ENCODE measurements at regions not wholly inside any gene's neighbourhood (a gene's known extent, or its start where the extent isn't known, plus 50 kb on each side); places are given as distances from the start of the nearest gene placed in this dataset.

GRCh38 chr6:170031684-170032121 lies 259.2 kb downstream of the DLL1 start:
- TF ChIP-seq CTCF (IDR thresholded peaks at IDR 0.05; ENCODE audit: low read depth, low read length, missing control alignments), result no peak
- DNase-seq (ENCODE audit: low read depth), result no peak
- in situ Hi-C loops (cut with HindIII; ENCODE audit: low sequenced_read_pairs), result no loop called here
- no peak overlapping the region for H3K4me3 ChIP-seq (ENCODE audit: low read depth, low read length)

GRCh38 chr6:170030821-170031471 lies 259.9 kb downstream of the DLL1 start:
- no peak overlapping the region for H3K4me3 ChIP-seq (ENCODE audit: low read depth, low read length)
- no peak for TF ChIP-seq CTCF (IDR thresholded peaks at IDR 0.05; ENCODE audit: low read depth, low read length, missing control alignments)
- DNase-seq (ENCODE audit: low read depth), result no peak
- in situ Hi-C loops (cut with HindIII; ENCODE audit: low sequenced_read_pairs), result no loop called here

- TF ChIP-seq CTCF (IDR thresholded peaks at IDR 0.05; ENCODE audit: low read depth, low read length, missing control alignments), result no peak
- in situ Hi-C loops (cut with HindIII; ENCODE audit: low sequenced_read_pairs), result no loop called here
- no peak overlapping the region for H3K4me3 ChIP-seq (ENCODE audit: low read depth, low read length)
- no peak for DNase-seq (ENCODE audit: low read depth)
These were observed 260.5 kb downstream of the DLL1 start for GRCh38 chr6:170030284-170030815.

- in situ Hi-C loops (cut with HindIII; ENCODE audit: low sequenced_read_pairs), result no loop called here
- H3K4me3 ChIP-seq (ENCODE audit: low read depth, low read length), result no peak overlapping the region
- no peak for DNase-seq (ENCODE audit: low read depth)
- TF ChIP-seq CTCF (IDR thresholded peaks at IDR 0.05; ENCODE audit: low read depth, low read length, missing control alignments), result no peak
These were observed 261.2 kb downstream of the DLL1 start for GRCh38 chr6:170029416-170030283.

GRCh38 chr6:170028629-170029345 lies 262.1 kb downstream of the DLL1 start:
- no peak for TF ChIP-seq CTCF (IDR thresholded peaks at IDR 0.05; ENCODE audit: low read depth, low read length, missing control alignments)
- no peak for DNase-seq (ENCODE audit: low read depth)
- no peak overlapping the region for H3K4me3 ChIP-seq (ENCODE audit: low read depth, low read length)
- in situ Hi-C loops (cut with HindIII; ENCODE audit: low sequenced_read_pairs), result no loop called here

GRCh38 chr6:170027647-170028043 lies 263.2 kb downstream of the DLL1 start:
- TF ChIP-seq CTCF (IDR thresholded peaks at IDR 0.05; ENCODE audit: low read depth, low read length, missing control alignments), result no peak

More at GRCh38 chr6:170027647-170028043, 263.2 kb downstream of the DLL1 start:
- no peak overlapping the region for H3K4me3 ChIP-seq (ENCODE audit: low read depth, low read length)
- no peak for DNase-seq (ENCODE audit: low read depth)
- in situ Hi-C loops (cut with HindIII; ENCODE audit: low sequenced_read_pairs), result no loop called here

Measured in astrocyte of the cerebellum (primary cell).